ENCODE measurements at regions not wholly inside any gene's neighbourhood (a gene's known extent, or its start where the extent isn't known, plus 50 kb on each side); places are given as distances from the start of the nearest gene placed in this dataset.
"Not testable (repeated sequence)": the region's sequence is repeated elsewhere in the genome, so short reads cannot be mapped to it uniquely, and the experiment has no call there.

GRCh38 chr2:142815375-142815774 is 62.1 kb upstream of the KYNU start:
- H3K4me1 Mint-ChIP-seq = no peaks in the 10 kb centered on the region
- H3K27ac Mint-ChIP-seq = no peak overlapping the region
- POLR2A ChIA-PET = no interaction called here
- TF ChIP-seq CTCF (IDR thresholded peaks at IDR 0.05) = no peak
- no peaks in the 10 kb centered on the region for H3K27me3 Mint-ChIP-seq
- intact Hi-C loops (cut with micrococcal nuclease) = no loop called here
- CTCF ChIA-PET = no interaction called here
- DNase-seq (no peak), ATAC-seq (ENCODE audit: low read depth) (no peak)
- no peaks in the 10 kb centered on the region for H3K36me3 Mint-ChIP-seq (ENCODE audit: low read depth)
- H3K4me3 Mint-ChIP-seq = no peak overlapping the region
- H3K9me3 Mint-ChIP-seq = no peaks in the 10 kb centered on the region

GRCh38 chr2:142813830-142814829 is 63.3 kb upstream of the KYNU start:
- no peak for TF ChIP-seq CTCF (IDR thresholded peaks at IDR 0.05)
- intact Hi-C loops (cut with micrococcal nuclease) = no loop called here
- ATAC-seq (ENCODE audit: low read depth) = no peak
- Mint-ChIP-seq H3K27me3 (no peaks in the 10 kb centered on the region), H3K27ac (no peak overlapping the region), H3K36me3 (ENCODE audit: low read depth) (no peaks in the 10 kb centered on the region), H3K4me3 (no peak overlapping the region), H3K9me3 (no peaks in the 10 kb centered on the region), H3K4me1 (no peaks in the 10 kb centered on the region)
- DNase-seq = no peak
- ChIA-PET CTCF (no interaction called here), POLR2A (no interaction called here)

DNA sequence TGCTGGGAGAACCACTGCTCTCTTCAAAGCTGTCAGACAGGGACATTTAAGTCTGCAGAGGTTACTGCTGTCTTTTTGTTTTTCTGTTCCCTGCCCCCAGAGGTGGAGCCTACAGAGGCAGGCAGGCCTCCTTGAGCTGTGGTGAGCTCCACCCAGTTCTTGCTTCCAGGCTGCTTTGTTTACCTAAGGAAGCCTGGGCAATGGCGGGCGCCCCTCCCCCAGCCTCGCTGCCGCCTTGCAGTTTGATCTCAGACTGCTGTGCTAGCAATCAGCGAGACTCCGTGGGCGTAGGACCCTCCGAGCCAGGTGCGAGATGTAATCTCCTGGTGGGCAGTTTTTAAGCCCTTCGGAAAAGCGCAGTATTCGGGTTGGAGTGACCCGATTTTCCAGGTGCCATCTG is 65.8 kb upstream of the KYNU start:
- H3K36me3 Mint-ChIP-seq (ENCODE audit: low read depth); intact Hi-C loops (cut with micrococcal nuclease); DNase-seq; H3K4me3 Mint-ChIP-seq; POLR2A ChIA-PET; ATAC-seq (ENCODE audit: low read depth); H3K9me3 Mint-ChIP-seq; H3K4me1 Mint-ChIP-seq; H3K27ac Mint-ChIP-seq; H3K27me3 Mint-ChIP-seq; CTCF ChIA-PET: not testable (repeated sequence)

DNA sequence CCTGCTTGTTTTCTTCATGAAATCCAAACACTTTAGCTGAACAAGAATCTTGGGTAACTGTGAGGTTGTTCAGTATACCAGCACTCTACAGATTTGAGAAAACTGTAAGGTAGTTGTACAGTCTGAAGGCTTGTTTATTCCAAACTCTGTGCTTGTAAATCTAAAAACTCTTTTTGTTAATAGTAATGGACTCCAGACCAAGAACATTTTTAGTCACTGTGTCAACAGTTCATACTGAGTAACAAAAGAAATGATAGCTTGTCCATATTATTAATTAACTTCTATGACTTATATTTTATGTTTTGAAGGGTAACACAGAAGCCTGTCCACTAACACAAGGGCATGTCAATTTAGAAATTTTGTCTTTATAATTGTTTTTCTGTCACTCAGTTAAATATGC is 72.2 kb upstream of the KYNU start:
- Mint-ChIP-seq H3K4me1 (no peaks in the 10 kb centered on the region), H3K36me3 (ENCODE audit: low read depth) (no peaks in the 10 kb centered on the region), H3K4me3 (no peak overlapping the region), H3K27ac (no peak overlapping the region), H3K9me3 (no peaks in the 10 kb centered on the region), H3K27me3 (no peaks in the 10 kb centered on the region)
- intact Hi-C loops (cut with micrococcal nuclease) = no loop called here
- ChIA-PET CTCF (no interaction called here), POLR2A (no interaction called here)
- DNase-seq (no peak), ATAC-seq (ENCODE audit: low read depth) (no peak)
- TF ChIP-seq CTCF (IDR thresholded peaks at IDR 0.05) = no peak

- ChIA-PET POLR2A (no interaction called here), CTCF (no interaction called here)
- no peaks in the 10 kb centered on the region for H3K27me3 Mint-ChIP-seq
- H3K4me1 Mint-ChIP-seq = no peaks in the 10 kb centered on the region
- no peaks in the 10 kb centered on the region for H3K9me3 Mint-ChIP-seq
- H3K27ac Mint-ChIP-seq = no peak overlapping the region
- no peaks in the 10 kb centered on the region for H3K36me3 Mint-ChIP-seq (ENCODE audit: low read depth)
- ATAC-seq (ENCODE audit: low read depth) = no peak
- intact Hi-C loops (cut with micrococcal nuclease) = no loop called here
- H3K4me3 Mint-ChIP-seq = no peak overlapping the region
- no peak for DNase-seq
- no peak for TF ChIP-seq CTCF (IDR thresholded peaks at IDR 0.05)
Measured at GRCh38 chr2:142803158-142803557, 74.3 kb upstream of the KYNU start.
